ENCODE measurements at regions not wholly inside any gene's neighbourhood (a gene's known extent, or its start where the extent isn't known, plus 50 kb on each side); places are given as distances from the start of the nearest gene placed in this dataset.

- Histone ChIP-seq H3K27me3 (ENCODE audit: control insufficient read depth in 1 of 2, insufficient read depth in 2 of 2, low read length in 2 of 2) (peaks cover 0 to 4% of the 10 kb centered on the region in 2 experiments), H3K9me3 (ENCODE audit: control insufficient read depth in 1 of 2, insufficient read depth in 1 of 2, low read length in 2 of 2) (no peaks in the 10 kb centered on the region), H3K27ac (ENCODE audit: low read depth in 1 of 2, low read length in 2 of 2) (no peak overlapping the region), H3K4me1 (ENCODE audit: insufficient read depth, low read length) (no peaks in the 10 kb centered on the region), H3K4me3 (ENCODE audit: low read length) (no peak overlapping the region), H3K36me3 (ENCODE audit: insufficient read depth, low read length) (no peaks in the 10 kb centered on the region)
- Mint-ChIP-seq H3K27ac (no peak overlapping the region), H3K9me3 (peaks cover 3% of the 10 kb centered on the region), H3K4me1 (ENCODE audit: low read depth) (no peaks in the 10 kb centered on the region), H3K4me3 (no peak overlapping the region), H3K27me3 (peaks cover 9% of the 10 kb centered on the region), H3K36me3 (ENCODE audit: low read depth) (no peaks in the 10 kb centered on the region)
- no peak for DNase-seq
- ChIA-PET CTCF (no interaction called here), POLR2A (no interaction called here)
- TF ChIP-seq, protein P1, sequence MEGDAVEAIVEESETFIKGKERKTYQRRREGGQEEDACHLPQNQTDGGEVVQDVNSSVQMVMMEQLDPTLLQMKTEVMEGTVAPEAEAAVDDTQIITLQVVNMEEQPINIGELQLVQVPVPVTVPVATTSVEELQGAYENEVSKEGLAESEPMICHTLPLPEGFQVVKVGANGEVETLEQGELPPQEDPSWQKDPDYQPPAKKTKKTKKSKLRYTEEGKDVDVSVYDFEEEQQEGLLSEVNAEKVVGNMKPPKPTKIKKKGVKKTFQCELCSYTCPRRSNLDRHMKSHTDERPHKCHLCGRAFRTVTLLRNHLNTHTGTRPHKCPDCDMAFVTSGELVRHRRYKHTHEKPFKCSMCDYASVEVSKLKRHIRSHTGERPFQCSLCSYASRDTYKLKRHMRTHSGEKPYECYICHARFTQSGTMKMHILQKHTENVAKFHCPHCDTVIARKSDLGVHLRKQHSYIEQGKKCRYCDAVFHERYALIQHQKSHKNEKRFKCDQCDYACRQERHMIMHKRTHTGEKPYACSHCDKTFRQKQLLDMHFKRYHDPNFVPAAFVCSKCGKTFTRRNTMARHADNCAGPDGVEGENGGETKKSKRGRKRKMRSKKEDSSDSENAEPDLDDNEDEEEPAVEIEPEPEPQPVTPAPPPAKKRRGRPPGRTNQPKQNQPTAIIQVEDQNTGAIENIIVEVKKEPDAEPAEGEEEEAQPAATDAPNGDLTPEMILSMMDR (IDR thresholded peaks at IDR 0.05): no peak
- intact Hi-C loops (cut with DNase I, micrococcal nuclease): no loop called here
- no peak for ATAC-seq (ENCODE audit: poor library complexity)
Observed at GRCh38 chr6:125510405-125510804, 208.6 kb upstream of the HDDC2 start.

DNA sequence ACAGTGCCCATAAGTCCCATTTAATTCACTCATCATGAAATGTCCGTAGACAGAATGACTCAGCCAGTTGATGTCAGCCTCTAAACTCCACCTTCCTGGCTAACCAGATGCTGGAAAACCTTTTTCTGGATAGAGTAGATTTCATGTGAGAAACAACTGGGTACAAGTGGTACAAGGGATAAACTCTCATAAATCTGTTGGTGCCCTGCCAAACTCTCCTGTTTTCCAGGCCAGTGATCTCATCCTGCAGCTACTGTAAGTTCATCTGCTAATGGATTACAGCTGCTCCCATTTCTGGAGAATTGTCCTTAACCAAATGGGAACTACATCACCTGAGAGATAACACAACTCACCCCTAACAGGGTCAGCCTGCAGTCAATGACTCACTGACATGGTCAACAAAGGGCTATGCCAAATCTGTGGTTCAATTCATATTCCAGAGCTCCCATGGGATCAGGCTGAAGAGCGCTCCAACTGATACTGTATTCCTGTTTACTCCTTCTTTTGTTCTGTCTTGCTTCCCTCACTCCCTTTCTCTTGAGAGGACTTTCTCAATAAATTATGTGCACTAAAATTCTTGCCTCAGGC, 210.1 kb upstream of the HDDC2 start:
- Mint-ChIP-seq H3K9me3 (peaks cover 3% of the 10 kb centered on the region), H3K27me3 (peaks cover 19% of the 10 kb centered on the region), H3K4me3 (no peak overlapping the region), H3K4me1 (ENCODE audit: low read depth) (no peaks in the 10 kb centered on the region), H3K36me3 (ENCODE audit: low read depth) (no peaks in the 10 kb centered on the region), H3K27ac (no peak overlapping the region)
- H3K4me3 ChIP-seq (ENCODE audit: low read length): no peak overlapping the region
- no peak for ATAC-seq (ENCODE audit: poor library complexity)
- CTCF ChIA-PET: no interaction called here
- H3K27me3 ChIP-seq (ENCODE audit: control insufficient read depth in 1 of 2, insufficient read depth in 2 of 2, low read length in 2 of 2): peaks cover 0 to 4% of the 10 kb centered on the region in 2 experiments
- no peaks in the 10 kb centered on the region for H3K36me3 ChIP-seq (ENCODE audit: insufficient read depth, low read length)
- TF ChIP-seq, protein P1 (IDR thresholded peaks at IDR 0.05): no peak
- H3K27ac ChIP-seq (ENCODE audit: low read depth in 1 of 2, low read length in 2 of 2): no peak overlapping the region
- intact Hi-C loops (cut with DNase I, micrococcal nuclease): no loop called here
- peaks cover 0 to 1% of the 10 kb centered on the region in 2 experiments for H3K9me3 ChIP-seq (ENCODE audit: control insufficient read depth in 1 of 2, insufficient read depth in 1 of 2, low read length in 2 of 2)
- POLR2A ChIA-PET: no interaction called here
- no peaks in the 10 kb centered on the region for H3K4me1 ChIP-seq (ENCODE audit: insufficient read depth, low read length)
- DNase-seq: no peak

DNA sequence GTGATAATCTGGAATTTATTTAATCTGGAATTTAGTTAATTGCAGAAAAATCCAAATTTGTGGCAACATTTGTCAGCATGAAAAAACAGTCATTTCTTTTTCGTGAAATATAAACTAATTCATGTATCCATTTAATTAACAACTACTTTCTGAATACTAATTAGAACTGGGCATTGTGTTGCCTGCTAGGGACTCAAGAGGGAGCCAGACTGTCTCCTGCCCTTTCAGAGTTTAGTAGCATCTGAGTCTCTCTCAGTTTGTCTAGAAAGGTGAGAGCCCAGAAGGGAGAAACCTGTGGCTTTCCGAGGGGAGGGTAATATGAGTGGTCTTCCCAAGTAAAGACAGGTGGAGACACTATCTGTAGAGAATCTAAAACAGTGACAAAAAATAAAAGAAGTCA, 210.9 kb upstream of the HDDC2 start:
- H3K9me3 ChIP-seq (ENCODE audit: control insufficient read depth in 1 of 2, insufficient read depth in 1 of 2, low read length in 2 of 2): peaks cover 0 to 4% of the 10 kb centered on the region in 2 experiments
- no peak overlapping the region for H3K27ac Mint-ChIP-seq
- no peaks in the 10 kb centered on the region for H3K36me3 Mint-ChIP-seq (ENCODE audit: low read depth)
- CTCF ChIA-PET: no interaction called here
- H3K27me3 ChIP-seq (ENCODE audit: control insufficient read depth in 1 of 2, insufficient read depth in 2 of 2, low read length in 2 of 2): peaks cover 0 to 4% of the 10 kb centered on the region in 2 experiments
- no peak for ATAC-seq (ENCODE audit: poor library complexity)
- TF ChIP-seq, protein P1 (IDR thresholded peaks at IDR 0.05): no peak
- H3K4me1 ChIP-seq (ENCODE audit: insufficient read depth, low read length): no peaks in the 10 kb centered on the region
- peaks cover 18% of the 10 kb centered on the region for H3K27me3 Mint-ChIP-seq
- no peak overlapping the region for H3K4me3 Mint-ChIP-seq
- DNase-seq: peak in 2 of 14 experiments; percentile 8
- H3K4me1 Mint-ChIP-seq (ENCODE audit: low read depth): no peaks in the 10 kb centered on the region
- H3K27ac ChIP-seq (ENCODE audit: low read depth in 1 of 2, low read length in 2 of 2): no peak overlapping the region
- H3K4me3 ChIP-seq (ENCODE audit: low read length): no peak overlapping the region
- intact Hi-C loops (cut with DNase I, micrococcal nuclease): no loop called here
- H3K9me3 Mint-ChIP-seq: peaks cover 3% of the 10 kb centered on the region
- H3K36me3 ChIP-seq (ENCODE audit: insufficient read depth, low read length): no peaks in the 10 kb centered on the region
- POLR2A ChIA-PET: no interaction called here
